Tibial nerve (tissue), 4 donors: ENCODE measurements at regions not wholly inside any gene's neighbourhood (a gene's known extent, or its start where the extent isn't known, plus 50 kb on each side); places are given as distances from the start of the nearest gene placed in this dataset.

ENCODE experiments used
- DNase-seq, 2 donors: peaks; one replicate each; pipeline ENCODE4 v3.0.0-alpha.2; 2019; ENCODE audit warnings: low spot score in 2 of 2
- H3K27ac ChIP-seq, 4 donors: fragments of 200-600 bp; sonication (generic) in 3 of 4; one replicate each; pipeline ENCODE4 v1.5.1; 2017 to 2019; ENCODE audit warnings: mild to moderate bottlenecking in 1 of 4
- H3K27me3 ChIP-seq, 2 donors: fragments of 200-600 bp; sonication (generic) in 1 of 2; one replicate each; pipeline versions ENCODE4 v1.5.1 to v1.6.0; 2017 to 2019
- H3K36me3 ChIP-seq, 3 donors: fragments of 200-600 bp; sonication (generic); one replicate each; pipeline ENCODE4 v1.5.1; 2018 to 2019
- H3K4me1 ChIP-seq, 4 donors: fragments of 200-600 bp; sonication (generic) in 3 of 4; one replicate each; pipeline ENCODE4 v1.5.1; 2017 to 2019
- H3K4me3 ChIP-seq, 4 donors: fragments of 200-600 bp; sonication (generic) in 3 of 4; one replicate each; pipeline ENCODE4 v1.5.1; 2017 to 2019; ENCODE audit warnings: mild to moderate bottlenecking in 1 of 4, moderate library complexity in 1 of 4
- H3K9me3 ChIP-seq, 4 donors: fragments of 200-600 bp; sonication (generic) in 3 of 4; one replicate each; pipeline ENCODE4 v1.5.1; 2017 to 2019
- EP300 ChIP-seq, 2 donors: sonication (generic); formaldehyde crosslinking; IDR thresholded peaks; one replicate each; pipeline ENCODE4 v1.6.1; 2017; ENCODE audit warnings: antibody characterized with exemption in 2 of 2, mild to moderate bottlenecking in 1 of 2
- POLR2A ChIP-seq, 2 donors: fragments of 450-650 bp; IDR thresholded peaks; one replicate each; pipeline ENCODE4 v1.6.1; 2017; ENCODE audit warnings: antibody characterized with exemption in 2 of 2, mild to moderate bottlenecking in 2 of 2, moderate library complexity in 2 of 2
- WGBS, 2 donors: methylation state at CpG; one replicate each; pipeline ENCODE4 v1.1.5; 2018; 5-methylcytosine and 5-hydroxymethylcytosine counted together
- TF ChIP-seq, protein P1 (sequence below), 5 experiments: fragments of 200-600 bp in 3 of 5; fragments of 450-650 bp in 2 of 5; sonication (generic) in 3 of 5; IDR thresholded peaks; one replicate each; pipeline ENCODE4 v1.5.1; 2016 to 2019; ENCODE audit warnings: antibody characterized with exemption in 5 of 5, mild to moderate bottlenecking in 3 of 5, moderate library complexity in 2 of 5

DNA sequence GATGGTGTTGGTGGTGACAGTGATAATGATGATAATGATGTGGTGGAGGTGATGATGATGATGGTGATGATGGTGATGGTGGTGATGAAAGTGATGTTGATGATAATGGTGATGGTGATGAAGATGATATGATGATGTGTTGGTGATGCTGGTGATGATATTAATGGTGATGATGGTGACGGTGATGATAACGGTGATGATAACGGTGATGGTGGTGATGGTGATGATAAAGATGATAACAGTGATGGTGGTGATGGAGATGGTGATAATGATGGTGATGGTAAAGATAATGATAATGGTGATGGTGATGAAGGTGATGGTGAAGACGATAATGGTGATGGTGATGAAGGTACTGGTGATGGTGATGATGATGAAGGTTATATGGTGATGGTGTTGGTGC is 76.6 kb downstream of the UNCX start:
- Histone ChIP-seq H3K4me1 (no peaks in the 10 kb centered on the region), H3K36me3 (no peaks in the 10 kb centered on the region), H3K27me3 (peaks cover 0 to 10% of the 10 kb centered on the region in 2 donors), H3K9me3 (peaks cover 0 to 18% (median 0%) of the 10 kb centered on the region in 4 donors), H3K4me3 (no peak overlapping the region), H3K27ac (no peak overlapping the region)
- WGBS, 2 donors, result 92 to 95% methylated on average over 4 of the region's 4 CpGs
- TF ChIP-seq EP300 (IDR thresholded peaks at IDR 0.05), result no peak
- TF ChIP-seq POLR2A (IDR thresholded peaks at IDR 0.05), result no peak
- TF ChIP-seq, protein P1, sequence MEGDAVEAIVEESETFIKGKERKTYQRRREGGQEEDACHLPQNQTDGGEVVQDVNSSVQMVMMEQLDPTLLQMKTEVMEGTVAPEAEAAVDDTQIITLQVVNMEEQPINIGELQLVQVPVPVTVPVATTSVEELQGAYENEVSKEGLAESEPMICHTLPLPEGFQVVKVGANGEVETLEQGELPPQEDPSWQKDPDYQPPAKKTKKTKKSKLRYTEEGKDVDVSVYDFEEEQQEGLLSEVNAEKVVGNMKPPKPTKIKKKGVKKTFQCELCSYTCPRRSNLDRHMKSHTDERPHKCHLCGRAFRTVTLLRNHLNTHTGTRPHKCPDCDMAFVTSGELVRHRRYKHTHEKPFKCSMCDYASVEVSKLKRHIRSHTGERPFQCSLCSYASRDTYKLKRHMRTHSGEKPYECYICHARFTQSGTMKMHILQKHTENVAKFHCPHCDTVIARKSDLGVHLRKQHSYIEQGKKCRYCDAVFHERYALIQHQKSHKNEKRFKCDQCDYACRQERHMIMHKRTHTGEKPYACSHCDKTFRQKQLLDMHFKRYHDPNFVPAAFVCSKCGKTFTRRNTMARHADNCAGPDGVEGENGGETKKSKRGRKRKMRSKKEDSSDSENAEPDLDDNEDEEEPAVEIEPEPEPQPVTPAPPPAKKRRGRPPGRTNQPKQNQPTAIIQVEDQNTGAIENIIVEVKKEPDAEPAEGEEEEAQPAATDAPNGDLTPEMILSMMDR (IDR thresholded peaks at IDR 0.05), result no peak
- DNase-seq, result no peak

DNA sequence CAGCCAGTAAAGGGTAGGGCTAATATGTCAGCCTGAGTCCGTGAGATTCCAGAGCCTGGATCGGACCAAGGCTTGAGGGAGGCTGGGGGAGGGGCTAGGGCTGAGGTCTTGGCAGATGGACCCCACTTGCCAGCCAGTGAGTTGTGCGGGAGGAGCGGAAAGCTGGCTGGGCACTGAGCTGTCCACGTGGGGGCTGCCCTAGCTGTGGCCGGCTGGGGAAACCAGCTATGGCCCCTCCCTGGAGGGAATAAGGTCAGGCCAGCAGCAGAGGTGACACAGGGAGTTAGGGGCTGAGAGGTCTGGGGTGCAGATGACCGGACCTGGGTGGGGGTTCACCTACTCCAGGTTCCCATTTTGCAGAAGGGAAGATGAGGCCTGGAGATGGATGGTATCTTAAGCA is 77.3 kb downstream of the UNCX start:
- Histone ChIP-seq H3K4me1 (no peaks in the 10 kb centered on the region), H3K9me3 (peaks cover 0 to 18% (median 0%) of the 10 kb centered on the region in 4 donors), H3K36me3 (no peaks in the 10 kb centered on the region), H3K27me3 (peaks cover 0 to 16% of the 10 kb centered on the region in 2 donors), H3K27ac (no peak overlapping the region), H3K4me3 (no peak overlapping the region)
- DNase-seq, result no peak
- TF ChIP-seq POLR2A (IDR thresholded peaks at IDR 0.05) (no peak), EP300 (IDR thresholded peaks at IDR 0.05) (no peak)
- WGBS, 2 donors, result 78 to 85% methylated on average over 7 of the region's 7 CpGs

DNA sequence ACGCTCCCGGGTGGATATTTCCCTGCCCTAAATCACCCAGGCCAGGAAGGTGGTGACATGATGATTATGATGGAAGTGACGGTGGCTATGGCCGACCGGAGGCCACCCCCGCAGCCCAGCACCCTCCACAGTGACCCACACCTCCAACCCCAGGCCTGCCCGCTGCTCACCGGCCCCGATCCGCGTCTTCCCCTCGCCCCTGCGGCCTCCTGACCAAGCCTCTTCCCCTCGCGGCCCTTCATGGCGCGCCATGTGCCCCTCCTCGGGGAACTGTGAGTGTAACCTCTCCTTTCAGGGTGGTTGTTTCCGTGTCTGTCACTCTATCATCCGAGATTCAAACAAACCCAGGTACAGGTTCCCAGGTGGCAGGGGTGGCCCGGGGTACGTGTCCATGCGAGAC is 78.3 kb downstream of the UNCX start:
- WGBS, 2 donors, result 75 to 76% methylated on average over 23 of the region's 23 CpGs
- peaks cover 0 to 20% of the 10 kb centered on the region in 2 donors for H3K27me3 ChIP-seq
- TF ChIP-seq POLR2A (IDR thresholded peaks at IDR 0.05), result no peak

DNA sequence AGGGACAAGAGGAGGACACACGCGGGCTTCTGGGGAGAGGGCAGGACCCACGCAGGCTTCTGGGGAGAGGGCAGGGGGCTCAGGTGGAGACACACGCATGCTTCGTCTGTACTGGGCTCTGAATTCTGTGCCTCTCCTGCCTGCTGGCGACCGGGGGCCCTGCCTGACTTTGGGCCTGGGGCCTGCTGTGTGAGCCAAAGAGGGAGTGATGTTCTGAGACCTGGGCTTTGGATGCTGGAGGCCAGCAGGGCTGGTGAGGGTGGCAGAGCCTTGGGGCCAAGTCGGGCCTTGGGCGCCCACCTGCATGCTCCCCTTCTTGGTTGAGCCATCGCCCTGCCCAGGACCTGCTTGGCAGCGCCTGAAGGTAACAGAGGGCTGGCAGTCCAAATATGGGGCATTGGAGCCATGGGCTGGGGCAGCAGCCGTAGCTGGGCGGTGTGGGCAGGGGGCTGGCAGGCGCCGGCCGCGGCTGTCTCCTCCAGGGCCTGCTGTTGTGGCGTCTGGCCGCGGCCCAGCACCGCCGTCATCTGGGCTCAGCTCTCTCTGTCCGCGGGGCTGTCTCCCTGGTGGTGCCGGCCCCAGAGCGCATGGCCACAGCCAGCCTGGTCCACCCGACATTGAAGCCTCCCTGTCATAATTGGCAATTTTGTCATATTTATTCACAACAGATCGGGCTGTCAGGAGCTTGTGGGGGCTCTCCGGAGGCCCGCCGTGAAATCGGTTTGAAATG is 78.9 kb downstream of the UNCX start:
- H3K27ac ChIP-seq, result no peak overlapping the region
- DNase-seq, result no peak
- 80 to 82% methylated on average over 21 to 27 of the region's 32 CpGs for WGBS, 2 donors
- H3K9me3 ChIP-seq, result peaks cover 0 to 18% (median 0%) of the 10 kb centered on the region in 4 donors
- H3K4me3 ChIP-seq, result no peak overlapping the region
- TF ChIP-seq, protein P1 (IDR thresholded peaks at IDR 0.05), result no peak
- H3K36me3 ChIP-seq, result no peaks in the 10 kb centered on the region
- H3K27me3 ChIP-seq, result peaks cover 0 to 20% of the 10 kb centered on the region in 2 donors
- no peaks in the 10 kb centered on the region for H3K4me1 ChIP-seq

More for the DNA sequence above, 78.3 kb downstream of the UNCX start:
- Histone ChIP-seq H3K36me3 (no peaks in the 10 kb centered on the region), H3K27ac (no peak overlapping the region), H3K4me3 (no peak overlapping the region), H3K9me3 (peaks cover 0 to 18% (median 0%) of the 10 kb centered on the region in 4 donors), H3K4me1 (no peaks in the 10 kb centered on the region)
- DNase-seq, result no peak

DNA sequence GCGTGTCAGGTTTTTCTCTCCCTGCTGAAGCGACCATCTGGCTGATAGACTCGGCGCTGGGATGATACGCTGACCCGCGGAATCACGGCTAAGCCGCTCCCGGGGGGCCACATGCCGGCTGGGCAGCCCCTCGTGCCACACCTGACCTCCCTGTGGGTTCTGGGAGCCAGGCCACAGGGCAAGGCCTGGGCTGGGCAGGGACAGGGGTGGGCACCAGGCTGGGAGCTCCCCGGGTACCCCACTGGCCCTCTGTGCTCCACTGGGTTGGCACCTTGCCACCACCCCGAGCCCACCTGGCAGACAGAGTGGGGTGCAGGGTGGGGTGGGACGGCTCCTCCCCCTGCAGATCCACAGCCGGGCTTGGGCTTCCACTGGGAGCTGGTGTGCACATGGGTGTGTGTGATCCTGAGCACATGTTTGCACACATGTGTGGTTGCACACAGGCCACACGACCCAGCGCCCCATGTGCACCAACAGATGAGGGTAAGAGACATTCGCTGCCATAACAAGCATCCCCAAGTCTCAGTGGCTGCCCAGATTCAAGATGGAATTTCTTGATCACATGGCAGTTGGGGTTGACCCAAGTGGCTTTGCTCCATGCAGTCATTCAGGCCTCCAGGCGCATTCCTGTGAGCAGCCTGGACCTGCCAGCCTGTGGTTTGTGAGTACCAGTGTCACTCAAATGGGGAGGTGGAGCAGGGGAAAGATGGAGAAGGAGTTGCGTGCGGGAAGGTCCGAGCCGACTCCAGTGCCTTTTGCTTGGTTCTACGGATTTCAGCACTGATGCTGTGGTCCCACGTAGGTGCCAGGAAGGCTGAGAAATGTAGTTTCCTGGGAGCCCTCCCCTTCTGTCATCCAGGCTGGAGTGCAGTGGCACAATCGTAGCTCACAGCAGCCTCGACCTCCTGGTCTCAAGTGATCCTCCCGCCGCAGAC is 79.7 kb downstream of the UNCX start:
- no peak overlapping the region for H3K4me3 ChIP-seq
- H3K27ac ChIP-seq, result no peak overlapping the region
- peaks cover 0 to 20% of the 10 kb centered on the region in 2 donors for H3K27me3 ChIP-seq
- H3K36me3 ChIP-seq, result no peaks in the 10 kb centered on the region
- 75 to 86% methylated on average over 27 to 28 of the region's 30 CpGs for WGBS, 2 donors
- TF ChIP-seq EP300 (IDR thresholded peaks at IDR 0.05), result no peak
- TF ChIP-seq, protein P1 (IDR thresholded peaks at IDR 0.05), result no peak
- TF ChIP-seq POLR2A (IDR thresholded peaks at IDR 0.05), result no peak
- H3K9me3 ChIP-seq, result peaks cover 0 to 18% (median 0%) of the 10 kb centered on the region in 4 donors
- no peaks in the 10 kb centered on the region for H3K4me1 ChIP-seq
- no peak for DNase-seq

DNA sequence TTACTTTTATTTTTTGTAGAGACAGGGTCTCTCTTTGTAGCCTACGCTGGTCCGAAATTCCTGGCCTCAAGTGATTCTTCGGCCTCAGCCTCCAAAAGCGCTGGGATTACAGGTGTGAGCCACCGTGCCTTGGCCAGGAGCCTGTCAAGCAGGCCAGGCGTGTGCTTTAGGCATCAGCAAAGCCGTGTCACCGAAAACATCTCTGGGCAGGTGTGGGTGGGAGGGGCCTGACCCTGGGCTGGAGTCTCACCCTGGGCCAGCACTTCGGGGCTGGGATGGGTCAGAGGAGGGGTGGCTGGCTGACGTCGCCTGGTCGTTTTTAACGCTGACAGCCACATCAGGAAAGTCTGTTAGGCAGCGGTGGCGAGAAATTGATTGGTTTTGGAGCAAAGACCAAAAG is 80.9 kb downstream of the UNCX start:
- Histone ChIP-seq H3K9me3 (peaks cover 0 to 18% (median 0%) of the 10 kb centered on the region in 4 donors), H3K27ac (no peak overlapping the region), H3K36me3 (no peaks in the 10 kb centered on the region), H3K27me3 (peaks cover 0 to 22% of the 10 kb centered on the region in 2 donors), H3K4me3 (no peak overlapping the region), H3K4me1 (no peaks in the 10 kb centered on the region)
- WGBS, 2 donors, result 48 to 61% methylated on average over 15 of the region's 15 CpGs
- TF ChIP-seq EP300 (IDR thresholded peaks at IDR 0.05) (no peak), POLR2A (IDR thresholded peaks at IDR 0.05) (no peak)
- TF ChIP-seq, protein P1 (IDR thresholded peaks at IDR 0.05), result no peak
- no peak for DNase-seq
